ENCODE measurements at regions not wholly inside any gene's neighbourhood (a gene's known extent, or its start where the extent isn't known, plus 50 kb on each side); places are given as distances from the start of the nearest gene placed in this dataset.

GRCh38 chr12:78721906-78722305 lies 142.7 kb upstream of the SYT1 start:
- no peaks in the 10 kb centered on the region for H3K9me3 Mint-ChIP-seq
- H3K36me3 Mint-ChIP-seq: no peaks in the 10 kb centered on the region
- no peak overlapping the region for H3K4me3 Mint-ChIP-seq
- TF ChIP-seq CTCF (conservative IDR thresholded peaks at IDR 0.05): no peak
- H3K27ac Mint-ChIP-seq: no peak overlapping the region
- peaks cover 13% of the 10 kb centered on the region for H3K4me1 Mint-ChIP-seq (ENCODE audit: unreplicated experiment)
- no peaks in the 10 kb centered on the region for H3K27me3 Mint-ChIP-seq
- no peak for DNase-seq (ENCODE audit: extremely low spot score, unreplicated experiment)

DNA sequence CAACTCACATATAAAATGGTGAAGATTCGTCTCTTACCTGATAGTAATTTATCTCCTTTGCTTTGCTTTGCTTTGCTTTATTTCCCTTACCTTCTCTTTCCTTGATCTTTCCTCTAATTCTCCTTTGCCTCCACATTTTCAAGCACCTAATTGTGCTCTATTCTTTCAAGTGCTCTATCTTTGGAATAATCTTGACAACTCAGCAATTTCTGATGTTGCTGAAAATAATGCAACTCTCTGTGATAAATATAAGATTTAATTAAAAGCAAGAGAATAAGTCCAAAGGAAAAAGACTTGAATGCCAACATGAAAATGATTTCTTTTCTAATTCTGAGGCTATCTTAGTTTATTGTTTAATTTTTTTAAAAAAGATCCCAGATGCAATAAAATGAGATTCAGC lies 139.5 kb upstream of the SYT1 start:
- H3K4me3 Mint-ChIP-seq: no peak overlapping the region
- H3K27ac Mint-ChIP-seq: no peak overlapping the region
- H3K27me3 Mint-ChIP-seq: no peaks in the 10 kb centered on the region
- peaks cover 16% of the 10 kb centered on the region for H3K4me1 Mint-ChIP-seq (ENCODE audit: unreplicated experiment)
- no peaks in the 10 kb centered on the region for H3K36me3 Mint-ChIP-seq
- H3K9me3 Mint-ChIP-seq: no peaks in the 10 kb centered on the region
- no peak for TF ChIP-seq CTCF (conservative IDR thresholded peaks at IDR 0.05)
- DNase-seq (ENCODE audit: extremely low spot score, unreplicated experiment): no peak

DNA sequence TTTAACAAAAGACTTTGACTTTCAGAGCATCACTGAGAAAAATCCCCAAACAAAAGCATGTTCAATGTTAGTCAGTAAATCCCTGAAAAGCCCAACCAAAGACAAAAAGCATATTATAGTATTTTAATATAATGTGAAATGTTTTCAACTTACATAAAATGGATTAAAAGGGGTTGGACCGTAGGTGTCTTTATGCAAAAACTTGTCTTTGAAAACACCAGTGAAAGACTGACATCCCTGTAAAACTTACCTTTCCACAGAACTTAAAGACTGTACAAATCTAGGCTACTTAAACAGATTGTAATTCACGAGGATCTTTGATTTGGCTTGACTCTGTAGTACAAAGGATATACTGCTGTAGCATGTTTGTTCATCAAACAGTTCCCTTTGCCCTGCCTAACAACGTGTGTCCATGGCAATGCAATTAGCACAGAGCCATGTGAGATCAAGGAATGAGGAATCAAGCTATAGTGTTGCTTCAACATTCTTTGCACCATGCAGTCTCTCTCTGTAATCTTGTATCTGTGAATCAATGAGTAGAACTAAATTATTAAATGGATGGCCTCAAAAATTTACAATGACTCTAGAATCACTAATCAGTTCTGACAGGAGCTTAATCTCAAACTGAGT lies 138.5 kb upstream of the SYT1 start:
- H3K27me3 Mint-ChIP-seq: no peaks in the 10 kb centered on the region
- no peaks in the 10 kb centered on the region for H3K36me3 Mint-ChIP-seq
- DNase-seq (ENCODE audit: extremely low spot score, unreplicated experiment): no peak
- no peak for TF ChIP-seq CTCF (conservative IDR thresholded peaks at IDR 0.05)
- H3K4me3 Mint-ChIP-seq: no peak overlapping the region
- H3K9me3 Mint-ChIP-seq: no peaks in the 10 kb centered on the region
- peaks cover 16% of the 10 kb centered on the region for H3K4me1 Mint-ChIP-seq (ENCODE audit: unreplicated experiment)
- H3K27ac Mint-ChIP-seq: no peak overlapping the region

GRCh38 chr12:78726854-78727253 lies 137.7 kb upstream of the SYT1 start:
- Mint-ChIP-seq H3K4me3 (no peak overlapping the region), H3K27me3 (no peaks in the 10 kb centered on the region), H3K27ac (no peak overlapping the region), H3K36me3 (no peaks in the 10 kb centered on the region), H3K9me3 (no peaks in the 10 kb centered on the region), H3K4me1 (ENCODE audit: unreplicated experiment) (peaks cover 14% of the 10 kb centered on the region)
- DNase-seq (ENCODE audit: extremely low spot score, unreplicated experiment): no peak
- no peak for TF ChIP-seq CTCF (conservative IDR thresholded peaks at IDR 0.05)

- TF ChIP-seq CTCF (conservative IDR thresholded peaks at IDR 0.05): no peak
- Mint-ChIP-seq H3K36me3 (no peaks in the 10 kb centered on the region), H3K4me1 (ENCODE audit: unreplicated experiment) (no peaks in the 10 kb centered on the region), H3K27ac (no peak overlapping the region), H3K9me3 (no peaks in the 10 kb centered on the region), H3K27me3 (no peaks in the 10 kb centered on the region), H3K4me3 (no peak overlapping the region)
- no peak for DNase-seq (ENCODE audit: extremely low spot score, unreplicated experiment)
Measured at GRCh38 chr12:78732481-78732880, 132.1 kb upstream of the SYT1 start.

DNA sequence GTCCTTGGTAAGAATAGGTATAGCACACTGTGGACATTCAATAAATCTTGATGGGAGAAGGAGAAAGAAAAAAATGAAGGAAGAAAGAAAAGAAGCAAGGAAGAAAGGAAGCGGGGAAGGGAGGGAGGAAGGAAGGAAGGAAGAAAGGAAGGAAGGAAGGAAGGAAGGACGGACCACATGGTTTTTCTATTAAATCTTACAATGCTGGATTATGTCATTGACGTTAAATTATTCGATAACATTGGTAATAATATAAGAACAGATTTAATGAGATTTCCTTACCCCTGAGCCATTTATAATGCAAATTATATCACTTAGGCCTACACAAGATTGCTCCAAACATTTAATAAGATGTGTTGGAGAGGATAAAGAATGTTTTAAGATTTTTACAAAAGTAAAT lies 124.9 kb upstream of the SYT1 start:
- Mint-ChIP-seq H3K27me3 (no peaks in the 10 kb centered on the region), H3K4me1 (ENCODE audit: unreplicated experiment) (no peaks in the 10 kb centered on the region), H3K36me3 (no peaks in the 10 kb centered on the region), H3K4me3 (no peak overlapping the region), H3K9me3 (peaks cover 4% of the 10 kb centered on the region), H3K27ac (no peak overlapping the region)
- DNase-seq (ENCODE audit: extremely low spot score, unreplicated experiment): no peak
- TF ChIP-seq CTCF (conservative IDR thresholded peaks at IDR 0.05): no peak

All from type B pancreatic cell (in vitro differentiated cells).